ENCODE measurements at regions not wholly inside any gene's neighbourhood (a gene's known extent, or its start where the extent isn't known, plus 50 kb on each side); places are given as distances from the start of the nearest gene placed in this dataset.
"Not testable (repeated sequence)": the region's sequence is repeated elsewhere in the genome, so short reads cannot be mapped to it uniquely, and the experiment has no call there.

- DNase-seq: not testable (repeated sequence)
These were observed 245.4 kb downstream of the NPIPA7 start for GRCh38 chr16:16624367-16624766.

- not testable (repeated sequence) for DNase-seq
These were observed 246.2 kb downstream of the NPIPA7 start for GRCh38 chr16:16625140-16625539.

- not testable (repeated sequence) for DNase-seq
These were observed 248.9 kb downstream of the NPIPA7 start for GRCh38 chr16:16627865-16628264.

GRCh38 chr16:16638231-16638630 is 259.3 kb downstream of the NPIPA7 start:
- DNase-seq: not testable (repeated sequence)

DNA sequence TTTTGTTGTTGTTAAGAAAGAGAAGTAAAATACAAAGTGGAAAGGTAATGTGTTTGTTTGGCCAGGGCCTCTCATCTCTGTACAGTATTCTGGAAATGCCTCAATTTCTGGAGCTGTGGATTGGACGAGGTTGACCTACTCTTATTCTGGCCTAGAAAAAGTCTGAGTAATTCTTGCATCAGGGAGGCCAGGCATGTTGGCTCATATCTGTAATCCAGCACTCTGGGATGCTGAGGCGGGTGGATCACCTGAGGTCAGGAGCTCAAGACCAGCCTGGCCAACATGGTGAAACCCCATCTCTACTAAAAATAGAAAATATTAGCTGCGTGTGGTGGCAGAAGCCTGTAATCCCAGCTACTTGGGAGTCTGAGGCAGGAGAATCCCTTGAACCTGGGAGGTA is 259.8 kb downstream of the NPIPA7 start:
- not testable (repeated sequence) for DNase-seq

DNA sequence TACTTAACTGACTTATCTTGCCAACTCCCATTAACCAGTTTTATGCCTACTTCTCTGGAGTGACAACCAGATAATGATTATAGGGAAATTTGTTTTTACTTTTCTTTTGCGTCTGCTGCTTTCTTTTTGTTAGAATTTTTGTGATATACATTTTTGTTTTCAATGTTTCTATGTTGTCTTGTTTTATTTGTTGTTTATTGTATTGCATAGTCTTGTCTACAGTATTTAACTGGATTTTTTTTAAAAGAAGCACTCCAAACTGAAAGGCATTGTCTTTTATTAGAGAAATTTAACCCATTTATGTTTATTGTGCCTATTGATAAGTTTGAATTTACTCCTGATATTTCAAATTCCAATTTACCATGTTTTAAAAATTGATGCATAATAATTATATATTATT is 264.9 kb downstream of the NPIPA7 start:
- not testable (repeated sequence) for DNase-seq

DNA sequence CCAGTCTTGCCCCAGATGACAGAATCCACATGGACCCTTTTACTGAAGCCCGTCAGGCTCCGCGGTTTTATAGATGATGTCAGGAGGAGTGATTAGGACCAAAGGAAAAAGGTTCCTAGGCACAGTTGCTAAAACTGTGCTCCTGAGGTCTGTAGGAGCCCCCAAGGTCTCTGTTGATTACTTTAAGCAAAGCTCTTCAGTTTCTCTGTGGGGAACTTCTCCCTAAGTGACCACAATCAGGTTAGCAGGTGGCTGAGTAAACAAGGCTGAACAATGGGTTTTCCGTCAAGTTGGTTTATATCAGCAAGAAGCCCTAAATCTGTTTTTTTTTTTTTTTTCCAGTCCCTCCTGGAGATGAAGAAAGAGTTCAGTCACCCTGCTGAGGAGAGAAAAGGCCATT is 269.1 kb downstream of the NPIPA7 start:
- DNase-seq: not testable (repeated sequence)

DNA sequence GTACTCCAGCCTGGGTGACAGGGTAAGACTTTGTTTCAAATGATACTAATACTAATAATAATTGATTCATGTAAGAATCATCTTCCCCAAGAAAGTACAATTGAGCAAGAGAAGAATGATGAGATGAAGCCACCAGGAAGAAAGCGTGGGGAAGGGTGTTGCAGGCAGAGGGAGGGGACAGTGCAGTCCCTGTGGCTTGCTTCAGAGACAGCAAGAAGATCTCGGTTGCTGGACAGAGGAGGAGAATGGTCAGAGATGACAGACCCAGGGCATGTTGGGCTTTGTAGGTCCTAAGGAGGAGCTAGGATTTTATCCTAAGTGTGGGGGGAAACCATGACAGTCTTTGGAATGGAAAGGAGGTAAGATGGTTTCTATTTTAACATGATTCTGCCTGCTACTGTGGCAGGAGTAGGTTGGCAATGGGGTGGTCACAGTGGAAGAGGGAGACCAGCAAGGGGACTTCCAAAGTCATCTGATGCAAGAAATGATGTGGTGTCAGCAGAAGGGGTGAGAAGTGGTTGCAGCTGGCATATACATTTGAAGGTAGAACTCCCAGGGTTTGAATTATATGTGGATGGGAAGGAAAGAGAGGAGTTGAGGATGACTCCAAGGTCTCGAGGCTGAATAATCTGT is 293.4 kb downstream of the NPIPA7 start:
- not testable (repeated sequence) for DNase-seq

DNA sequence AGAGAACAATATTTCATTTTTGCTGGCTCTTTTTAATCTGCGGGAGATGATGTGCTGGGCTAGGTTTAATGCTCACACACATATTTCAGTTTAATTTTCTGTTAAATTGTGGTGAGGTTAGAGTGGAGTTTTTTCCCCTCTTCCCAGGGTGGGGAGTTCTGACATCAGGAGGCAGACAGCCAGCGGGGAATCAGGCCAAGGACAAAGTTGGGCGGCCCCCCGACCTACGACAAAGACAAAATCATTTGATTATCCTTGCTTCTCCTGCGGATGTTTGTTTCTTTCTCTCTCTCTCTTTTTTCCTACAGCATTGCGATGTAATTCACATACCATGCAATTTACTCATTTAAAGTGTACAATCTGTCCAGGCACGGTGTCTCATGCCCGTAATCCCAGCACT is 295.9 kb downstream of the NPIPA7 start:
- not testable (repeated sequence) for DNase-seq

GRCh38 chr16:16721849-16722248 is 342.9 kb downstream of the NPIPA7 start:
- not testable (repeated sequence) for DNase-seq

- not testable (repeated sequence) for DNase-seq
These were observed 343.7 kb downstream of the NPIPA7 start for GRCh38 chr16:16722666-16723065.

DNA sequence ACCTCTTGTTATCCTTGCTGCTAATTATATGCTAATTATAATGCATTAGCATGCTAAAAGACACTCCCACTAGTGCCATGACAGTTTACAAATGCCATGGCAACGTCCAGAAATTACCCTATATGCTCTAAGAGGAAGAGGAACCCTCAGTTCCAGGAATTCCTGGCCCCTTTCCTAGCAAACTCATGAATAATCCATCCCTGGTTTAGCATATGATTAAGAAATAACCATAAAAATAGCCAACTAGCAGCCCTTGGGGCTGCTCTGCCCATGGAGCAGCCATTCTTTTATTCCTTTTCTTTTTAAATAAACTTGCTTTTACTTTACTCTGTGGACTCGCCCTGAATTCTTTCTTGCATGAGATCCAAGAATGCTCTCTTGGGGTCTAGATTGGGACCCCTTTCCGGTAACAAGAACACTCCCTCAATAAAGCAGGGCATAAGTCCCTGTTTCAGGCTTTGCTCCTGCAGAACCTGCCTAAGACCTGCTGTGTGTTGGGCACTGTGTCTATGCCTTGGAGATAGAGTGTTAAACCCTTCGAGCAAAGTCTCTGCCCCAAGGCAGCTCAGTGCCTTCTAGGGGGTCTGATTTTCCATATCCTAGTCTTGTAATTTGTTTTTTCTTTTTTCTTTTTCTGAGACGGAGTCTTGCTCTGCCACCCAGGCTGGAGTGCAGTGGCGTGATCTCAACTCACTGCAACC is 345.0 kb downstream of the NPIPA7 start:
- not testable (repeated sequence) for DNase-seq

DNA sequence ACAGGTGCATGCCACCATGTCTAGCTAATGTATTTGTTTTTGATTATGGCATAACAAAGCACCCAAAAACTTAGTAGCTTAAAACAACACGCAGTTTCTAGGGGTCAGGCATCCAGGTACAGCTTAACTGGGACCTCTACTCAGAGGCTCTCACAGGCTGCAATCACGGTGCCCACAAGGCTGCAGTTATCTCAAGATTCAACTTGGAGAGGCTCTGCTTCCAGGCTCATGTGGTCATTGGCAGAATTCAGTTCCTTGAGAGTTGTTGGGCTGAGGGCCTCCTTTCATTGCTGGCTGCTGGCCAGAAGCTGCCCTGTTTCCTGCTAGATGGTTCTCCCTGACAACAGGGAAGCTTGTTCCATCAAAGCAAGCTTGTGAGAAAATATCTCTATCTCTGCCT is 348.1 kb downstream of the NPIPA7 start:
- not testable (repeated sequence) for DNase-seq

DNA sequence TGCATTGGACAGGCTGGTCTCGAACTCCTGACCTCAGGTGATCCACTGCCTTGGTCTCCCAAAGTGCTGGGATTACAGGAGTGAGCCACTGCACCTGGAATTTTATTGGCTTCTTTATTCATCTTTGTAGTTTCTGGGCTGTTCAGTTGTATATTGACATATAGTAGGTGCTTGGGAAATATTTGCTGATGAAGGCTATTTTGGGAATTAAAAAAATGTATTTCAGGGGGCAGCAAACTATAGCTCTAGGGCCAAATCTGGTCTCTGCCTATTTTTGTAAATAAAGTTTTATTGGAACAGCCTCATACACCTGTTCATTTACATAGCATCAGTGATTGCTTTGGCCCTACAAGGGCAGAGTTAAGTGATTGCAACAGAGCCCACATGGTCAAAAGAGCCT is 363.6 kb downstream of the NPIPA7 start:
- not testable (repeated sequence) for DNase-seq

- DNase-seq: not testable (repeated sequence)
These were observed 376.2 kb downstream of the NPIPA7 start for GRCh38 chr16:16754992-16755667.

GRCh38 chr16:16763449-16763848 is 384.5 kb downstream of the NPIPA7 start:
- DNase-seq: no peak

DNA sequence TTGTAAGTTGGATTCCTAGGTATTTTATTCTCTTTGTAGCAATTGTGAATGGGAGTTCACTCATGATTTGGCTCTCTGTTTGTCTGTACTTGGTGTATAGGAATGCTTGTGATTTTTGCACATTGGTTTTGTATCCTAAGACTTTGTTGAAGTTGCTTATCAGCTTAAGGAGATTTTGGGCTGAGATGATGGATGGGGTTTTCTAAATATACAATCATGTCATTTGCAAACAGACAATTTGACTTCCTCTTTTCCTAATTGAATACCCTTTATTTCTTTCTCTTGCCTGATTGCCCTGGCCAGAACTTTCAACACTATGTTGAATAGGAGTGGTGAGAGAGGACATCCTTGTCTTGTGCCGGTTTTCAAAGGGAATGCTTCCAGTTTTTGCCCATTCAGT is 391.8 kb downstream of the NPIPA7 start:
- DNase-seq: not testable (repeated sequence)

DNA sequence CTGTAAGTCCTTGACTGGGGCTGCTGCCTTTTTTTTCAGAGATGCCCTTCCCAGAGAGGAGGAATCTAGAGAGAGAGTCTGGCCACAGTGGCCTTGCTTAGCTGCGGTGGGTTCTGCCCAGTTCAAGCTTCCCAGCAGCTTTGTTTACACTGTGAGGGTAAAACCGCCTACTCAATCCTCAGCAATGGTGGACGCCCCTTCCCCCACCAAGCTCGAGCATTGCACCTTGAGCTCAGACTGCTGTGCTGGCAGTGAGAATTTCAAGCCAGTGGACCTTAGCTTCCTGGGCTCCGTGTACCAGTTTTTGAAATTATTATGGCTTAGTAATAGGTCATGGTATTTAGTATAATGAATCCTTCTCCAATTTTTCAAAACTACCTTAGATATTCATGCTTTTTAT is 395.4 kb downstream of the NPIPA7 start:
- DNase-seq: no peak

DNA sequence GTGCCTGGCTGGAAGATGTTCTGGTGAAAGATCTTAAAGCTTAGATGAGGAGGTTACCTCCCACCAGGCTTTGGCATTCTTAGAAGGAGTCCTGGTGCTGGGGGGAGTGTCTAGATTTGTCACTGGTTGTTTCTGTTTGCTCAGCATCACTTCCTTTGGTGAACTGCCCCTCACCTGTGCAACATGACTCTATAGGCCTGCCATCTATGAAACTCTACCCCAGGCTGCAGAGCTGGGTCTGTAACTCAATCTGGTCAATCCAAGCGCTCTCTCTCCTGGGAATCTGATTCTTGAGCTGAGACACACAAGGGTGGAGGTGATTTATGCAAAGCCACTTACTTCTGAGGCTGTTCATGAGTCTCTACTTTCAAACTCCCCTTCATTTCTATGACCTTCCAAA is 399.4 kb downstream of the NPIPA7 start:
- no peak for DNase-seq

DNA sequence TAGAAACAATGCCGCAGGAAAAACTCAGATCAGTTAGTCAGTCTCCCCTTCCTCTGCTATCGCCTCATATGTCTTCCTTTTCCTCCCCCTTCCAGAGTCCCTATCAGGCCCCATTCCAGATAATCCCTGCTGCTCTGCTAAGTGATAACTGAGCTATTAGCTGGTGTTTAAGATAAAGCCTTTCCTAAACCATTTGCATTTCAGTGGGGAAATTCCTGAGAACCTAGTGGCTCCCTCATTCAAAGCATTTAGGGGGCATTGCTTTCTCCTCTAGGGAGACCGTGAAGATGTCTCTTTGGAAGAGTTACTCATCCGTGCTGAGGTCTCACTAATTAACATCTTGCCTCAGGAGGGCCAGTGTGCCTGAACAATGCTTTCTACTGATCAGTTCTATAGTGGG is 401.6 kb downstream of the NPIPA7 start:
- no peak for DNase-seq

DNA sequence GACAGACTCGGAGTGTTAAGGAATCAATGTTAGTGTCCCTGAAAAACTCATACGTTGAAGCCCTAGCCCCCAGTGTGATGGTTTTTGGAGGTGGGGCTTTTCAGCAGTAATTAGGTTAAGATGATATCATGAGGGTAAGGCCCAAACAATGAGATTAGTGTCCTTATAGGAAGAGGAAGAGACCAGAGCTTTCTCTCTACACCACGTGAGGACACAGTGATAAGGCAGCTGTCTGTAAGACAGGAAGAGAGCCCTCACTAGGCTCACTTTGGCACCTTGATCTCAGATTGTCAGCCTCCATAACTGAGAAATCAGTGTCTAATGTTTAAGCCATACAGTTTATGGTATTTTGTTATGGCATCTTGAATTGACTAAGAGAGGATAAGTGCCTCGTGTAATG is 403.2 kb downstream of the NPIPA7 start:
- no peak for DNase-seq

GRCh38 chr16:16788004-16788403 is 409.1 kb downstream of the NPIPA7 start:
- DNase-seq: no peak

DNA sequence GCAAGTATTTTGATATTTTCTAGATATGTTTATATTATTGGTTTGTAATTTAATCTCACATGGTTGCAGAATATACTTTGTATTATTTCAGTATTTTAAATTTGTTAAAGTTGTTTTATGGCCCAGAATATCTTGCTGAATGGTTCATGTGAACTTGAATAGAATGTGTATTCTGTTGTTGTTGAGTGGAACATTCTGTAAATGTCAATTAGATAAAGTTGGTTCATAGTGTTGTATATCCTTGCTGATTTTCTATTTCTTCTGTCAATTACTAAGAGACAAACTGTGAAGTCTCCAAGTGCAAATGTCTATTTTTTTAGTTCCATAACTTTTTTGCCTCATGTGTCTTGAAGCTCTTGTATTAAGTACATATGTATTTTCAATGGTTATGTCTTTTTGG is 411.7 kb downstream of the NPIPA7 start:
- no peak for DNase-seq

- DNase-seq: no peak
These were observed 412.1 kb downstream of the NPIPA7 start for GRCh38 chr16:16791051-16791450.

All from right forelimb (tissue), 1 donor.